MG63 (cell line): ENCODE measurements at regions not wholly inside any gene's neighbourhood (a gene's known extent, or its start where the extent isn't known, plus 50 kb on each side); places are given as distances from the start of the nearest gene placed in this dataset.
A peak's percentile ranks its signal among the peaks of the same experiment; 100 is the strongest.
"Not testable (repeated sequence)": the region's sequence is repeated elsewhere in the genome, so short reads cannot be mapped to it uniquely, and the experiment has no call there.

ENCODE experiments used
- DNase-seq: peaks from one replicate; pipeline ENCODE4 v3.0.0-alpha.2; 2020
- H3K27me3 ChIP-seq: fragments of 250-450 bp; sonication (Bioruptor Pico); 2 replicates; pipeline ENCODE4 v1.5.1; 2020; ENCODE audit warnings: mild to moderate bottlenecking, moderate library complexity
- H3K36me3 ChIP-seq: fragments of 250-450 bp; sonication (Bioruptor Pico); 2 replicates; pipeline ENCODE4 v1.5.1; 2020; ENCODE audit warnings: mild to moderate bottlenecking, moderate library complexity
- H3K4me3 ChIP-seq: fragments of 250-450 bp; sonication (Bioruptor Pico); 2 replicates; pipeline ENCODE4 v1.5.1; 2020; ENCODE audit warnings: mild to moderate bottlenecking, moderate library complexity
- H3K9me3 ChIP-seq: fragments of 250-450 bp; sonication (Bioruptor Pico); 2 replicates; pipeline ENCODE4 v1.5.1; 2020; ENCODE audit warnings: mild to moderate bottlenecking, moderate library complexity

DNA sequence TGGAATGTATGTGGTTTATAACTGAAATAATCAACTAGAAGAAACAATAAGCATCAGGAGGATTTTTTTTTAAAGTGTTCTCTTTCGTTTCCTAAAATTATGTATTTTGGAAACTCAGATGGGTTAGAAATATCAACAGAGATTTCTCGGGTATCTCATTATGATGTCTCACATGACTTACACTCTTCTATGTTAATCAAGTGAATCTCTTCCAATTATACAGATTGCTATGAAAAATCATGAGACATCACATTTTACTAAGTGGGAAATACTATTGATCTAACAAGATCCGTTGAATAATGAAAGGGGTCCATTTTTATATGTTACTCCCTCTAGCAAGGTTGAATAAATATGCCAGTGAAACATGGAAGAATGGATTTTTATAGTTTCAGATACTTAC is 54.7 kb upstream of the NRIP1 start:
- Histone ChIP-seq H3K9me3 (no peaks in the 10 kb centered on the region), H3K27me3 (no peaks in the 10 kb centered on the region), H3K36me3 (no peaks in the 10 kb centered on the region), H3K4me3 (no peak overlapping the region)
- no peak for DNase-seq

DNA sequence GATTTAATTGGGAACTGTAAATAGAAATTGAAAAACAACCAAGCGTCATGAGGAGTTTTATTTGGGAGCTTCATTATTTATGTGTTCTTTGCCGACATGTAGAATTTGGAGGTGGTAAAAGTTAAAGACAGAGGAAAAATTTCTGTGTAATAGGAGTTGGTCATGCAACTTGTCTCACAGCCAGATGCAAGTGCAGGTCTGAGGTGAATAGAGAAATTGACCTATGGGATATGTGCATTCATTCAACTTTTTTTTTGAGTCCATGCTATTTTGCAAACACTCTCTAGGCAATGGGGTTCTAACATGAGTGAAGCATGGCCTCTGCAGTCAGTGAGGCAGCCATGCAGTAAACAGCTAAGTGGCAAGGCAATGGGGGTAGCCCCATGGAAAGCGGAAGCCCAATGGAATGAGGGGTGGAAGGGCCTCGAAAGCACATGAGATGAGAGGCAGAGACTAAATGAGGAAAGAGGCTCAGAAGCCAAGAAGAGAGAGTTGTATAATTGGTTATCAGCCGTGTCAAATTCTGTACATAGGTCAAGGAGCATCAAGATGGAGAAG is 56.4 kb upstream of the NRIP1 start:
- Histone ChIP-seq H3K4me3 (no peak overlapping the region), H3K9me3 (no peaks in the 10 kb centered on the region), H3K36me3 (no peaks in the 10 kb centered on the region), H3K27me3 (no peaks in the 10 kb centered on the region)
- DNase-seq, result no peak

DNA sequence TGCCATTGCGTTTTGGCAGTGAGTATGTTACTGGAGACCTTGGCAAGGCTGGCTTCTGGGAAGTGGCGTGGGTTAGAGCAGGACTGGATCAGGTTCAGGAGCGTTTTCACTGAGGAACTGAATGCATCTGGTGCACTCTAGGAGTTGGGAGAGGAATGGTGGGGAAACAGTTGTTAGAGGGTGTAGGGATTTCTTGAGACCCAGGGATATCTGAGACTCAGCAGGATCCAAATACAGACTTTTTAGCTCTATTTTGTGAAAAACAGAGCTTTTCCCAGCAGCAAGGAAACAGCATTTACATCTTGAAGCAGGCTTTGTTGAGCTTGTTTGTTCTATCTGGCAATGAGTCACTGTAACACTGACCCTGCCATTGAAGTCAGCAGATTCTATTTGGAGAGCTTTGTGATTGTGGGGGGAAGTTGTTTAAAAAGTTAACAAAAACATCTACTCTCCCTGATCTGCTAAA is 56.9 kb upstream of the NRIP1 start:
- Histone ChIP-seq H3K27me3 (no peaks in the 10 kb centered on the region), H3K36me3 (no peaks in the 10 kb centered on the region), H3K9me3 (no peaks in the 10 kb centered on the region), H3K4me3 (no peak overlapping the region)
- DNase-seq, result peak; percentile 49

DNA sequence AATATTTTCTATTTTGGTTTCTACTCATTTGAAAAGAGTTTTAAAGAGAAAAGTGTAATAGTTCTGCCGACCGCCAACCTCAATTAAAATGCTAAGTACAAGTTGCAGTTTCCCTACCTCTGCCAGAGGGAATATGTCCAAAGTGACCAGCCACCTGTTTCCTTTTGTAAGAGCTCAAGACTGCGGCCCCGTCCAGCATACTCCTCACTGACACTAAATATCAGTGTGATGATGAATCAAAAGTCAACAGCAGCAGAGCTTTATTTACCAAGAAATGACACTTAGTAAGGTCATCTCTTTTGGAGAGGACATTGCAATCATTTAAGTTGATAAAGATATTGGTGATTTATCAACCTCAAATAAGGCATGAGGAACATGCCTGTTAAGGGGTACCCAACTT is 57.4 kb upstream of the NRIP1 start:
- DNase-seq, result no peak
- Histone ChIP-seq H3K4me3 (no peak overlapping the region), H3K27me3 (no peaks in the 10 kb centered on the region), H3K36me3 (no peaks in the 10 kb centered on the region), H3K9me3 (no peaks in the 10 kb centered on the region)

DNA sequence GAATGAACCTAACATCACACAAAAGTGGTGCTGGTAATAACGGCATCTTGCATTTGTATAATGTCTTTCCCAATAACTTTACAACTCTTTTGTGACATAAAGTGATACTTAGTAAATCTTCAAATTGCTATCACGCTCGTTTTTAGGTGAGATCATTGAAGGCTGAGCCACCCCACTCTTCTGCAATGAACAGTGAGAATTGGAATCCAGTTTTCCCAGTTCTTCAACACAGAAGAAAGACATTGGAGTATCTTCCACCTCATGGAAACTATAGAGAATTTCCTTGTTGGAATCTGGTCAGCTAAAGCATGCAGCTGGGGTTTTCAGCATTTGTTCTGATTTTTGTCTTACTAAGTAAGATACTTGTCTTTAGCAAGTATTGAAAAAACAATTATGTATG is 59.9 kb upstream of the NRIP1 start:
- H3K4me3 ChIP-seq, result no peak overlapping the region
- H3K27me3 ChIP-seq, result no peaks in the 10 kb centered on the region
- DNase-seq, result no peak
- no peaks in the 10 kb centered on the region for H3K36me3 ChIP-seq
- no peaks in the 10 kb centered on the region for H3K9me3 ChIP-seq

DNA sequence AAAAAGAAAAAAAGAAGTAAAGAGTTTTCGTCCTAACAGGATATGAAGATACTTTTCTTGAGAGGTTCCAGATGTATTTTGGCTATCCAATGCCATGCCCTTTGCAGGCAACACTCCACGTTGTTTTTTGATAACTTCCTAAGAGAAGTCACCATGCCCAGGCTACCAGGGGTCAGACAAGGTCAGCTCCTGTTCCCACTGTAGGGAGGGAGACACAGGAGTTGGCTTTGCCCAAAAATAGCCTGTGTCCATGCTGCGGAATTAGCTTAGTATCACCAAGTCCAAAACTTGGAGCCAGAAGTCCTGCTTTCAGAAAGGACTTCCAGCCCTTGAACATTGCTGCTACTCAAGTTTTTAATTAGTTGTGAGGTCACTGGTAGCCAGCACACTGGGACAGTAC is 62.1 kb upstream of the NRIP1 start:
- no peaks in the 10 kb centered on the region for H3K27me3 ChIP-seq
- H3K4me3 ChIP-seq, result no peak overlapping the region
- H3K9me3 ChIP-seq, result no peaks in the 10 kb centered on the region
- no peak for DNase-seq
- no peaks in the 10 kb centered on the region for H3K36me3 ChIP-seq

DNA sequence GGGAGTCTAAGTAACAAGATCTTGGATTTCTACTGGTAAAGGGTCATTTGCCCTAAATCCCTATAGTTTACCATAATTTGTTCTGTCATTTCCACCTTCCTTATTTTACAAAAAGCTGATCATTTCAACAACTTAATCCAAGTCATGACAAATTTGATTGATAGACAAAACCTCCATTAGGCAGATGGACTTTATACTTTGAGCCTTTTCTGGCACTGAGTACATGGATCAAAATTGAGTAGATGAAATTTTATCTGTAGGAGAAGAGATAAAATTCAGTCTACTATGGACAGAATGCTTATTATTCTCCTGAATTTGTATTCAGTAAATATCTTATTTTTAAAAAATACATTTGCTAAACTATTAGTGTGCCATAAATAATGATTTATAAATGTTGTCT is 62.6 kb upstream of the NRIP1 start:
- H3K36me3 ChIP-seq, result no peaks in the 10 kb centered on the region
- H3K9me3 ChIP-seq, result no peaks in the 10 kb centered on the region
- no peaks in the 10 kb centered on the region for H3K27me3 ChIP-seq
- no peak for DNase-seq
- H3K4me3 ChIP-seq, result no peak overlapping the region

DNA sequence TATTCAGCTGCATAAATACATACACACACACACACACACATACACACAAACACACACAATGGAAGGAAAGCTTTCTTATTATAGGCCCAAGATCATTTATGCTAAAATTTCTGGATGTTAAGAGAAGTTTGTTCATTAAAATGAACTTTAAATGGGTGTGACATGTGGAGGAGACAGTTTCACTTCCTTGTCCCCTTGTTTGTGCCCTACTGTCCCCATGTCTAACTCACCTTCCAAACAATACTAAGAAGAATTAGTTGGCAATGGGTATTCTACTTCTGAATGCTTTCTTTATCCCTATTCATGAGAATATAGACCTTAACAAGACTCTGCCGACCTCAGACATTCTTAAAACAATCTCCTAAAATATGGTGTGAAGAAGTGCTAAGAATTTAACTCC is 63.5 kb upstream of the NRIP1 start:
- Histone ChIP-seq H3K4me3 (no peak overlapping the region), H3K9me3 (no peaks in the 10 kb centered on the region), H3K36me3 (no peaks in the 10 kb centered on the region), H3K27me3 (no peaks in the 10 kb centered on the region)
- no peak for DNase-seq

DNA sequence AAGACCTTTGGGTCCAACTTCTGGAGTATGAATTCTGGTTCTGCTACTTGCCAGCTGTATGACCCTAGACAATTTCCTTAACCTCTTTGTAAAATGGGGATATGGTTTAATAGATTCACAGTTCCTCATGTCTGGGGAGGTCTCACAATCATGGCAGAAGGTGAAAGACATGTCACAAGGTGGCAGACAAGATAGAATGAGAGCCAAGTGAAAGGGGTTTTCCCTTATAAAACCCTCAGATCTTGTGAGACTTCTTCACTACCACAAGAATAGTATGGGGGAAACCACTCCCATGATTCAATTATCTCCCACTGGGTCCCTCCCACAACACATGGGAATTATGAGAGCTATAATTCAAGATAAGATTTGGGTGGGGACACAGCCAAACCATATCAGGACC is 63.9 kb upstream of the NRIP1 start:
- H3K4me3 ChIP-seq, H3K36me3 ChIP-seq, DNase-seq, H3K9me3 ChIP-seq, H3K27me3 ChIP-seq: not testable (repeated sequence)

DNA sequence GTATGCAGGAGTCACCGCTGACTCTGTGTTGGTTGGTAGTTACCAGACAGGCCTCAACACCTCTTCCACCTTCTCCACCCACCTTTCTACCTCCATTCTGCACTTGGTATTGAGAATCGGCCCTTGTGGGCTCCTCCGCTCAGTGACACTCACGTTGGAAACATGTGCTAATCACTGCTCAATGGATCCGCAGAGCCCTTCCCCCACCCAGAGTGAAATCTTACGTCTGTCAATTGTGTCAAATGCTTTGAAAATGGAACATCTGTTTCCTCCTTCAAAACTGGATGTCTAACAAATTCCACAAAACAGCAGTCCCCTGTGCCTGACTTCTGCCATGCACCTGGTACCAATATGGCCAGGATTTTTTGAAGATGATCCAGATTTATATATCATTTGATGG is 65.5 kb upstream of the NRIP1 start:
- no peaks in the 10 kb centered on the region for H3K9me3 ChIP-seq
- H3K27me3 ChIP-seq, result no peaks in the 10 kb centered on the region
- no peaks in the 10 kb centered on the region for H3K36me3 ChIP-seq
- DNase-seq, result no peak
- H3K4me3 ChIP-seq, result no peak overlapping the region

DNA sequence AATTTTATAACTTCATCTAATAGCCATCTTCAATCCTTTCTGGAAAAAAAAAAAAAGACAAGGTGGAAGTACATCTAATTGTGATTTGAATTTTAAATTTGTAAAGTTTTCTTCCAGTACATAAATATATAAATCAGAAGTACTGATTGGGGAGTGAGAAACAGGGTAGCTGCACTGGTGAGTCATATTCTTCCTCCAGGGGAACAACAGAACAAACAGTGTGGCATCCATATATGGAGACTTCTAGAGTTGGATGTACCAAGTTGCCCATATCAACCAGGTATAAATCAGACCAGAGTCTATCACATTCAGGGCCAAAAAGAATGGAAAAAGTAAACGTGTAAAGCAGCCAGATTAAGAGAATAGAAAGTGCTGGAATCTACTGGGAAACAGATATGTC is 66.0 kb upstream of the NRIP1 start:
- Histone ChIP-seq H3K9me3 (no peaks in the 10 kb centered on the region), H3K4me3 (no peak overlapping the region), H3K27me3 (no peaks in the 10 kb centered on the region), H3K36me3 (no peaks in the 10 kb centered on the region)
- DNase-seq, result no peak

DNA sequence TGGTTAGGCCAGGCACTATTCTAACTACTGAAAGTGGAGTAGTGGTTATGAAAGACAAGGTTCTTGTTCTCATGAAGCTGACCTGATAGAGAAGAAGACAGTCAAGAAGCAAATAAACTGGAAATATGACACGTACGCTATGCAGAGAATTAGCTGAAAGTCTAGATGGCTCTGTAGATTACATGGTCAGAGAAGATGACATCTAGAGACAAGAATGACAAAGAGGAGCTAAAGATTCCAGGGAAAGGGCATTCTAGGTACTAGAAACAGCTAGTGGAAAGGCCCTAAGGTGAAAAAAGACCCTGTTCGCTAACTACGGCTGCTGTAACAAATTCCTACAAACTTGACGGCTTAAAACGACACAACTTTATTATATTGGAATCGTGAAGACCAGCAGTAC is 68.0 kb upstream of the NRIP1 start:
- H3K36me3 ChIP-seq, result no peaks in the 10 kb centered on the region
- no peaks in the 10 kb centered on the region for H3K9me3 ChIP-seq
- DNase-seq, result no peak
- no peak overlapping the region for H3K4me3 ChIP-seq
- H3K27me3 ChIP-seq, result no peaks in the 10 kb centered on the region

DNA sequence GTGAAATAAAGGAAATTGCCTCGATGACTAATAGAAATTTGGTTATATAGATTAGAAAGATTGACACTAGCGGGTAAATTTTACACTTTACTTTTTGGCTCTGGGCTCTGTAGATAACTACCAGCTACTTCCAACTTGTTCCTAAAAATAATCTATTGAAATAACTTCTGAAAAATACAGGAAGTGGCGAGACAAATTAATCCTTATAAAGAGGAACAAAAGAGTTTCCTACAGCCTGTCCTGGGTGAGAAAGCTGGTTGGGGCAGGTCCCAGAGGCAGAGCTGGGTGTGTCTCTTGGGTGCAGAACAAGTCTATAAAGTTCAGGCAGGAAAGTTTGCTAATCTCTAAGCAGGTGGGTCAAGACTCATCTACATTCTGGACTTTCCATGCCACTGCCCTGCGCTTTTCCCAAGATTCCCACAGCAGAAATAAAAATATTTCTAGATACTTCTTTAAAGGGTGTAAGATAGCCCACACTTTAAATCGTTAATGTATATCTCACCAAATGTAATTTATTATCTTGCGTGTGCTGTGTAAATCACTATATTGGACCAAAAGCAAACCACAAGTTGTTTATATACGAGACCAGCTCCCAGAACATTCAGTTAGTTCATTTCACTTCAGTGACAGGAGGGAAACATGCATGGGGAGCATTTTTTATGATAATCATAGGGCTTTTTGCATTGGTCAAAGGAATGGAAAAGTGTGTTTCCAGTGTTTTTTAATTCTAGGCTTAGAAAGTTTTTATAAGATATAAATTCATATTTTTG is 70.1 kb upstream of the NRIP1 start:
- Histone ChIP-seq H3K9me3 (no peaks in the 10 kb centered on the region), H3K36me3 (no peaks in the 10 kb centered on the region), H3K4me3 (no peak overlapping the region), H3K27me3 (no peaks in the 10 kb centered on the region)
- no peak for DNase-seq

DNA sequence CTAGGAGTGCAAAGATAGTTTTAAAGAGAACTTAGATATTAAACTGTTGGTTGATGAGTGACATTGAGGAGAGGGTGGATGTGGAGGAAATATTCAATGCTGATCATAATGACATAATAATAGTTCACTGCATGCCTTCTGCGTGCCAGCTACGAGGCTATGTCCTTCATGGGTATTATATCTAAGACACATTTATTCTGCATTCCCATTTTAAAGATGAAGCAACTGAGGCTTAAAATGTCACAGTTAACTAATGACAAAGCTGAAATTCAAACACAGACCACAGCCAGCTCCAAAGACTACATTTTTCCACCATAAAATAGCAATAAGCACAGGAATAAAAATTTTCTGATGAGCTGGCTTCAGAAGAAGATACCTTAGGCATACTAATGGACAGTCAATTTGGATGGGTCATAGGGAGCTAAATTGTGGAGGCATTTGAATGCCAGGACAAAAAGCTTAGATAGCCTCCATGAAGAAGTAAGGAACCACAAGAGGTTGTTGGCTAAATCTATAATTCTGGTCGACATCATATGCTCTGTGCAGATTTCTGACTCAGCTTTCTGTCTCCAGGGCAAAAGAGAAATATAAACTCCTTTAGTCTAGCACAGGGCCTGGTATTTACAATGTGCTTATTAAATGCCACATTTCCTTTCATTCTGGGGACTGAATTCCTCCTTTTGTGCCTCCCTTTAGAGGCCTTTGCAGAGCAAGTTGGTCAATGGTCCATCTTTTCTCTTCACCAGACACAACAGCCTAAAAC is 71.2 kb upstream of the NRIP1 start:
- DNase-seq, result no peak
- Histone ChIP-seq H3K4me3 (no peak overlapping the region), H3K27me3 (no peaks in the 10 kb centered on the region), H3K36me3 (no peaks in the 10 kb centered on the region), H3K9me3 (no peaks in the 10 kb centered on the region)

DNA sequence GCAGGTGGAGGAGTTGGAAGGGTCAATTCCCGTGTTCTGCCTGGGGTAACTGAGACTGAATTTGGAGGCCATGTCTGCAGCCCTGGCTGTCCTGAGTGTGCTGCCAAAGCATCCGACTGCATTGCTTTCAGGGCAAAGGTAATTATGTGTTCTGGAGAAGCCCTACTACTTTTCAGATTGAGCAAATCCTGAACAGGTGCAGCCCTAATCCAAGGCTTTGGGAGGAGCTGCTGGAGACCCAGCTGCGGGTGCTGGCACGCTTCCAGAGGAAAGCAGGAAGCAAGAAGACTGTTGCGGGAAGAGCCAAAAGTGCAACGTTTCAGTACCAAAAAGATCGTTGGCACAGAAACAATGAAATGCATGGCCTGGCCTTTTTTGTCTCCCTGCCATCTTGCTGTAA is 73.7 kb upstream of the NRIP1 start:
- Histone ChIP-seq H3K9me3 (no peaks in the 10 kb centered on the region), H3K36me3 (no peaks in the 10 kb centered on the region), H3K27me3 (no peaks in the 10 kb centered on the region), H3K4me3 (no peak overlapping the region)
- peak; percentile 36 for DNase-seq

DNA sequence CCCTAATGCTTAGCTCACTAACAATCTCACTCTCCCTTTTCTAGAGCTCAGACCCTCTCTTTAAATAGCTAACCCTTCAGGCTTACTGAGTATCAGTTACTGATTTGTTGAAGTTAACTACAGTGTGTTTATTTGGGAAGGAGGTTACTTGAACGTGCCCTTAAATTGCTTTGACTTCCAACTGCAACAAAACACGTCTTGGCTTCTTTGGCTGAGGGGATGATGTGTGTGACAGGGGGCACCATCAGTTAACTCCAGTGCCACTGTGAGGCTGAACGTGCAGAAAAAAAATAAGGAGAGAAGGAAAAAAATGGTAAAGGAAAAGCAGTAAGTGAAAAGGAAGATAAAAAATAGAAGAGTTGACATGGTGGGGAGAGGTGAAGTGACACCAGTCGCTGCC is 75.1 kb upstream of the NRIP1 start:
- H3K9me3 ChIP-seq, result no peaks in the 10 kb centered on the region
- no peak for DNase-seq
- no peaks in the 10 kb centered on the region for H3K36me3 ChIP-seq
- H3K27me3 ChIP-seq, result no peaks in the 10 kb centered on the region
- no peak overlapping the region for H3K4me3 ChIP-seq

DNA sequence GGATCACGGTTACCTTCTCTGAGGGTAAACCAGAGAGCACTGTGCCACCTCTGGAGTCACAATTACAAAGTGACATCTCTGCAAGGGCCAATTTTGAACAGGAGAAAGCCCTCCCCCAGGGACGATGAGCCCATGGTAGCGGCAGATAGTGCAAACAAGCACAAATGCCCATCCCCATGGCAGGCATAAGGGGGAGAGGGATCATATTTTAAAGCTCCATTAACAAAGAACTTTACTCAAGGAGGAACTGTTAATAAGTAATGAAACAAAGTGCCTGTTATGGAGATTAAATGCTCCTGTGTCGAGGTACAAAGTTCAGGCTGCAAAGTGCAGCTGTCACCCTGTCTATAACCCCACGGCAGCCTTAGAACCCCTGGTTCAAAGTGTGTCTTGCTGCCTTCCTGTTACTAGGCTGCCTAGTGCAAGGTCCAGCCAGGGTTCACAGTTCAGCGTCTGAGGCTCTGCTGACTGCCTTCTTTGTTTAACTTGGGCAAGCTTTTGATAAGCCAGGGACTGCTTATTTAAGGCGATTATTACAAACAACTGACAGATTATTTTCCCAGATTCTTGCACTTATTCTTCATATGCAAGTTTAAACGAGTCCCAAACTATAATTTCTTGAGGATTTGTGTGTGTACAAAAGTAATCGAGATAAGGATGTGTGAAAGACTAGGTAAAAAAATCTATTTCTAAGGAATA is 75.7 kb upstream of the NRIP1 start:
- Histone ChIP-seq H3K36me3 (no peaks in the 10 kb centered on the region), H3K27me3 (no peaks in the 10 kb centered on the region), H3K9me3 (no peaks in the 10 kb centered on the region), H3K4me3 (no peak overlapping the region)
- DNase-seq, result no peak
